H9 (cell line): ENCODE measurements at regions not wholly inside any gene's neighbourhood (a gene's known extent, or its start where the extent isn't known, plus 50 kb on each side); places are given as distances from the start of the nearest gene placed in this dataset.

ENCODE experiments used
- DNase-seq: peaks from one replicate; pipeline ENCODE4 v3.0.0-alpha.2; 2017
- H2AFZ ChIP-seq: one replicate; pipeline ENCODE4 v1.6.1; 2013; ENCODE audit warnings: mild to moderate bottlenecking, low read length, control low read depth, moderate library complexity
- H2AK5ac ChIP-seq: 2 replicates; pipeline ENCODE4 v1.6.1; 2013; ENCODE audit warnings: low read length, control low read depth, mixed read lengths; ENCODE audit not compliant: insufficient read length
- H2BK120ac ChIP-seq: one replicate; pipeline ENCODE4 v1.6.1; 2013; ENCODE audit warnings: low read depth, mild to moderate bottlenecking, low read length, control low read depth, inconsistent platforms; ENCODE audit not compliant: poor library complexity, severe bottlenecking
- H2BK12ac ChIP-seq: 2 replicates; pipeline ENCODE4 v1.6.1; 2013; ENCODE audit warnings: low read length, control low read depth, mixed read lengths, low read depth; ENCODE audit not compliant: insufficient read length
- H2BK15ac ChIP-seq: 2 replicates; pipeline ENCODE4 v1.6.1; 2013; ENCODE audit warnings: low read depth, low read length, control low read depth
- H2BK20ac ChIP-seq: one replicate; pipeline ENCODE4 v1.6.1; 2013; ENCODE audit warnings: low read depth, mild to moderate bottlenecking, low read length, control low read depth, inconsistent platforms; ENCODE audit not compliant: poor library complexity, severe bottlenecking
- H2BK5ac ChIP-seq: 2 replicates; pipeline ENCODE4 v1.6.1; 2013; ENCODE audit warnings: low read length, control low read depth, mixed read lengths; ENCODE audit not compliant: insufficient read length
- H3K14ac ChIP-seq: 2 replicates; pipeline ENCODE4 v1.6.1; 2013; ENCODE audit warnings: low read length, control low read depth; ENCODE audit not compliant: insufficient read depth
- H3K18ac ChIP-seq: 2 replicates; pipeline ENCODE4 v1.6.1; 2013; ENCODE audit warnings: low read depth, mild to moderate bottlenecking, mixed read lengths, low read length, control low read depth; ENCODE audit not compliant: insufficient read length
- H3K23ac ChIP-seq: 2 replicates; pipeline ENCODE4 v1.6.1; 2013; ENCODE audit warnings: low read length, control low read depth, mixed read lengths, low read depth; ENCODE audit not compliant: insufficient read length
- H3K23me2 ChIP-seq: 2 replicates; pipeline ENCODE4 v1.6.1; 2013; ENCODE audit warnings: low read depth, mild to moderate bottlenecking, mixed read lengths, low read length, control low read depth; ENCODE audit not compliant: insufficient read length, poor library complexity, severe bottlenecking
- H3K27ac ChIP-seq: 2 replicates; pipeline ENCODE4 v1.5.1; 2013; ENCODE audit warnings: low read length, control low read depth, mixed read lengths, low read depth; ENCODE audit not compliant: insufficient read length
- H3K27me3 ChIP-seq: 2 replicates; pipeline ENCODE4 v1.6.1; 2013; ENCODE audit warnings: low read length, control low read depth, inconsistent platforms; ENCODE audit not compliant: insufficient read depth
- H3K4ac ChIP-seq: 2 replicates; pipeline ENCODE4 v1.6.1; 2013; ENCODE audit warnings: low read depth, mild to moderate bottlenecking, control low read depth, inconsistent platforms, low read length, moderate library complexity
- H3K4me1 ChIP-seq: 2 replicates; pipeline ENCODE4 v1.6.1; 2013; ENCODE audit warnings: low read length, control low read depth, inconsistent platforms; ENCODE audit not compliant: insufficient read depth
- H3K4me2 ChIP-seq: 2 replicates; pipeline ENCODE4 v1.6.1; 2013; ENCODE audit warnings: low read length, control low read depth, mixed read lengths; ENCODE audit not compliant: insufficient read length, insufficient read depth
- H3K56ac ChIP-seq: 2 replicates; pipeline ENCODE4 v1.6.1; 2013; ENCODE audit warnings: low read depth, mild to moderate bottlenecking, mixed read lengths, low read length, control low read depth; ENCODE audit not compliant: insufficient read length
- H3K79me1 ChIP-seq: 2 replicates; pipeline ENCODE4 v1.6.1; 2013; ENCODE audit warnings: low read depth, mild to moderate bottlenecking, moderate library complexity, low read length, control low read depth, inconsistent platforms; ENCODE audit not compliant: insufficient read depth, poor library complexity, severe bottlenecking
- H3K79me2 ChIP-seq: 2 replicates; pipeline ENCODE4 v1.6.1; 2013; ENCODE audit warnings: low read length, control low read depth, inconsistent platforms; ENCODE audit not compliant: insufficient read depth
- H3K9ac ChIP-seq: 2 replicates; pipeline ENCODE4 v1.6.1; 2013; ENCODE audit warnings: low read length, control low read depth, mixed read lengths; ENCODE audit not compliant: insufficient read length; ENCODE audit errors: extremely low read depth
- H3K9me3 ChIP-seq: one replicate; pipeline ENCODE4 v1.6.1; 2013; ENCODE audit warnings: low read depth, low read length, inconsistent platforms; ENCODE audit not compliant: control insufficient read depth
- H3T11ph ChIP-seq: one replicate; pipeline ENCODE4 v1.6.1; 2013; ENCODE audit warnings: mild to moderate bottlenecking, low read length, control low read depth, inconsistent platforms
- H4K20me1 ChIP-seq: one replicate; pipeline ENCODE4 v1.6.1; 2013; ENCODE audit not compliant: control insufficient read depth, insufficient read length, insufficient read depth
- H4K5ac ChIP-seq: 2 replicates; pipeline ENCODE4 v1.6.1; 2013; ENCODE audit warnings: low read depth, mild to moderate bottlenecking, mixed read lengths, low read length, control low read depth; ENCODE audit not compliant: insufficient read length
- H4K8ac ChIP-seq: replicated peaks from 2 replicates; pipeline ENCODE4 v1.6.1; 2013; ENCODE audit warnings: low read length, control low read depth, mixed read lengths, low read depth; ENCODE audit not compliant: insufficient read length
- H4K91ac ChIP-seq: 2 replicates; pipeline ENCODE4 v1.6.1; 2013; ENCODE audit warnings: low read depth, mild to moderate bottlenecking, moderate library complexity, mixed read lengths, low read length, control low read depth; ENCODE audit not compliant: insufficient read length
- H3K27ac Mint-ChIP-seq, 3 experiments: 2 replicates in 2 of 3; 3 replicates in 1 of 3; pipeline ENCODE4 v1.8.0; 2020 to 2021; ENCODE audit warnings: mixed read lengths in 3 of 3, mild to moderate bottlenecking in 1 of 3, moderate library complexity in 1 of 3
- H3K27me3 Mint-ChIP-seq: 2 replicates; pipeline ENCODE4 v1.8.0; 2021; ENCODE audit warnings: low read depth, mild to moderate bottlenecking, moderate library complexity, mixed read lengths
- H3K36me3 Mint-ChIP-seq, 3 experiments: 2 replicates in 2 of 3; 3 replicates in 1 of 3; pipeline ENCODE4 v1.8.0; 2020 to 2021; ENCODE audit warnings: low read depth in 3 of 3, mixed read lengths in 3 of 3; ENCODE audit not compliant: insufficient read depth in 1 of 3
- H3K4me1 Mint-ChIP-seq, 2 experiments: 2 replicates each; pipeline ENCODE4 v1.8.0; 2020; ENCODE audit warnings: mixed read lengths in 2 of 2
- H3K4me3 Mint-ChIP-seq, 2 experiments: 2 replicates in 1 of 2; 3 replicates in 1 of 2; pipeline ENCODE4 v1.8.0; 2020 to 2021; ENCODE audit warnings: mild to moderate bottlenecking in 2 of 2, mixed read lengths in 2 of 2, moderate library complexity in 1 of 2
- H3K9me3 Mint-ChIP-seq, 2 experiments: 2 replicates in 1 of 2; 3 replicates in 1 of 2; pipeline ENCODE4 v1.8.0; 2020; ENCODE audit warnings: mild to moderate bottlenecking in 2 of 2, mixed read lengths in 2 of 2, moderate library complexity in 1 of 2
- TF ChIP-seq, protein P1 (sequence below): fragments of 200-600 bp; sonication (generic); conservative IDR thresholded peaks from 3 replicates; pipeline ENCODE4 v1.8.0; 2021; ENCODE audit warnings: antibody characterized with exemption, mild to moderate bottlenecking

DNA sequence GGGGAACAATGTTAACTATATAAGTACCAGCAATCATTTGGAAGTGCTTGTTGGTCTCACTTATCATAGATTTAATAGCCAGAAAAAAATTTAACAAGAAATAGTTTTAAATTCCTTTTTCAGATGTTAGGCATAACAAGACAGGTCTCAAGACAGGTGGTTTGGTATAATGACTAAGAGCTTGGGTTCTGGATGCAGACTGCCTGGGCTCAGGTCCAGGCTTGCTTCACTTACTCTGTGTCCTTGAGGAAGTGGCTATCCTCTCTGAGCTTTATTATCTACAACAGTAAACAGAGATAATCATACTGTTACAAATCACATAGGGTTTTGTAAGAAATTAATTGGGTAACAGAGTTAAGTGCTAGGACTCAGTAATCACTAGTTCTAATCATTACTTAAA is 338.0 kb upstream of the FLRT2 start:
- Histone ChIP-seq H2BK20ac (no peak overlapping the region), H2AFZ (no peak overlapping the region), H3K4me2 (no peak overlapping the region), H3K18ac (no peak overlapping the region), H2BK15ac (no peak overlapping the region), H3K23me2 (no peaks in the 10 kb centered on the region), H2BK120ac (no peak overlapping the region), H3K4me1 (no peaks in the 10 kb centered on the region), H2BK12ac (no peak overlapping the region), H3K9ac (no peak overlapping the region), H2AK5ac (no peak overlapping the region), H3K23ac (no peak overlapping the region), H3K9me3 (no peaks in the 10 kb centered on the region), H3T11ph (no peak overlapping the region), H3K79me1 (no peaks in the 10 kb centered on the region), H3K27me3 (no peaks in the 10 kb centered on the region), H4K5ac (no peak overlapping the region), H2BK5ac (no peak overlapping the region), H3K14ac (no peak overlapping the region), H3K56ac (no peak overlapping the region), H4K8ac (no peak overlapping the region), H4K20me1 (no peaks in the 10 kb centered on the region), H3K79me2 (no peaks in the 10 kb centered on the region), H3K4ac (no peak overlapping the region), H4K91ac (no peak overlapping the region), H3K27ac (no peak overlapping the region)
- no peak for DNase-seq
- Mint-ChIP-seq H3K36me3 (no peaks in the 10 kb centered on the region), H3K4me3 (no peak overlapping the region), H3K27me3 (no peaks in the 10 kb centered on the region; the same call in 1 of the 2 replicates), H3K27ac (no peak overlapping the region), H3K4me1 (no peaks in the 10 kb centered on the region), H3K9me3 (no peaks in the 10 kb centered on the region)
- TF ChIP-seq, protein P1, sequence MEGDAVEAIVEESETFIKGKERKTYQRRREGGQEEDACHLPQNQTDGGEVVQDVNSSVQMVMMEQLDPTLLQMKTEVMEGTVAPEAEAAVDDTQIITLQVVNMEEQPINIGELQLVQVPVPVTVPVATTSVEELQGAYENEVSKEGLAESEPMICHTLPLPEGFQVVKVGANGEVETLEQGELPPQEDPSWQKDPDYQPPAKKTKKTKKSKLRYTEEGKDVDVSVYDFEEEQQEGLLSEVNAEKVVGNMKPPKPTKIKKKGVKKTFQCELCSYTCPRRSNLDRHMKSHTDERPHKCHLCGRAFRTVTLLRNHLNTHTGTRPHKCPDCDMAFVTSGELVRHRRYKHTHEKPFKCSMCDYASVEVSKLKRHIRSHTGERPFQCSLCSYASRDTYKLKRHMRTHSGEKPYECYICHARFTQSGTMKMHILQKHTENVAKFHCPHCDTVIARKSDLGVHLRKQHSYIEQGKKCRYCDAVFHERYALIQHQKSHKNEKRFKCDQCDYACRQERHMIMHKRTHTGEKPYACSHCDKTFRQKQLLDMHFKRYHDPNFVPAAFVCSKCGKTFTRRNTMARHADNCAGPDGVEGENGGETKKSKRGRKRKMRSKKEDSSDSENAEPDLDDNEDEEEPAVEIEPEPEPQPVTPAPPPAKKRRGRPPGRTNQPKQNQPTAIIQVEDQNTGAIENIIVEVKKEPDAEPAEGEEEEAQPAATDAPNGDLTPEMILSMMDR, result no peak
